Ovary (tissue), 3 donors: ENCODE measurements at regions not wholly inside any gene's neighbourhood (a gene's known extent, or its start where the extent isn't known, plus 50 kb on each side); places are given as distances from the start of the nearest gene placed in this dataset.

ENCODE experiments used
- CTCF ChIP-seq, 3 donors: fragments of 450-650 bp in 2 of 3; fragments of 200-600 bp in 1 of 3; IDR thresholded peaks; one replicate each; pipeline versions ENCODE4 v1.5.1 to v1.8.0; 2016 to 2022; ENCODE audit warnings: antibody characterized with exemption in 3 of 3, mild to moderate bottlenecking in 1 of 3
- EP300 ChIP-seq: sonication (generic); formaldehyde crosslinking; IDR thresholded peaks from one replicate; pipeline ENCODE4 v1.6.1; 2017; ENCODE audit warnings: antibody characterized with exemption
- POLR2A ChIP-seq: fragments of 450-650 bp; IDR thresholded peaks from one replicate; pipeline ENCODE4 v1.6.1; 2017; ENCODE audit warnings: antibody characterized with exemption, mild to moderate bottlenecking, moderate library complexity
- donor health status: DM: no; HTN: no; CAD: no.

- no peak for TF ChIP-seq CTCF (IDR thresholded peaks at IDR 0.05)
- TF ChIP-seq POLR2A, result no peak
- no peak for TF ChIP-seq EP300
These were observed 475.8 kb upstream of the TMEM132C start for GRCh38 chr12:127791217-127791616.
